ENCODE measurements at regions not wholly inside any gene's neighbourhood (a gene's known extent, or its start where the extent isn't known, plus 50 kb on each side); places are given as distances from the start of the nearest gene placed in this dataset.

- intact Hi-C loops (cut with DNase I) = no loop called here
- peaks cover 19% of the 10 kb centered on the region for H3K4me1 ChIP-seq
- DNase-seq = no peak
Measured at GRCh38 chr1:8165595-8166360, 139.7 kb upstream of the ERRFI1 start.

GRCh38 chr1:8164670-8165069 lies 138.6 kb upstream of the ERRFI1 start:
- DNase-seq = no peak
- Histone ChIP-seq H3K36me3 (no peaks in the 10 kb centered on the region), H3K4me3 (no peak overlapping the region), H3K27ac (no peak overlapping the region), H3K4me1 (peaks cover 11% of the 10 kb centered on the region), H3K9me3 (no peaks in the 10 kb centered on the region), H3K27me3 (no peaks in the 10 kb centered on the region)
- intact Hi-C loops (cut with DNase I) = no loop called here
- no peak for ATAC-seq
- no peak for TF ChIP-seq CTCF (IDR thresholded peaks at IDR 0.05)

More at GRCh38 chr1:8165595-8166360, 139.7 kb upstream of the ERRFI1 start:
- no peak overlapping the region for H3K4me3 ChIP-seq
- H3K27ac ChIP-seq = no peak overlapping the region
- no peaks in the 10 kb centered on the region for H3K36me3 ChIP-seq
- H3K9me3 ChIP-seq = no peaks in the 10 kb centered on the region
- H3K27me3 ChIP-seq = no peaks in the 10 kb centered on the region
- ATAC-seq = no peak
- no peak for TF ChIP-seq CTCF (IDR thresholded peaks at IDR 0.05)

- no peaks in the 10 kb centered on the region for H3K36me3 ChIP-seq
- H3K27me3 ChIP-seq = no peaks in the 10 kb centered on the region
- no peak for DNase-seq
- intact Hi-C loops (cut with DNase I) = no loop called here
- no peak overlapping the region for H3K4me3 ChIP-seq
- peaks cover 3% of the 10 kb centered on the region for H3K4me1 ChIP-seq
- TF ChIP-seq CTCF (IDR thresholded peaks at IDR 0.05) = no peak
- no peak overlapping the region for H3K27ac ChIP-seq
- ATAC-seq = no peak
- no peaks in the 10 kb centered on the region for H3K9me3 ChIP-seq
Measured at GRCh38 chr1:8163039-8163438, 136.9 kb upstream of the ERRFI1 start.

- ATAC-seq = no peak
- H3K36me3 ChIP-seq = no peaks in the 10 kb centered on the region
- H3K4me1 ChIP-seq = peaks cover 3% of the 10 kb centered on the region
- no peak overlapping the region for H3K4me3 ChIP-seq
- no peaks in the 10 kb centered on the region for H3K27me3 ChIP-seq
- DNase-seq = no peak
- no peak for TF ChIP-seq CTCF (IDR thresholded peaks at IDR 0.05)
- intact Hi-C loops (cut with DNase I) = no loop called here
- H3K9me3 ChIP-seq = no peaks in the 10 kb centered on the region
- H3K27ac ChIP-seq = no peak overlapping the region
Measured at GRCh38 chr1:8162168-8162567, 136.1 kb upstream of the ERRFI1 start.

GRCh38 chr1:8161546-8162105 lies 135.5 kb upstream of the ERRFI1 start:
- no peak overlapping the region for H3K4me3 ChIP-seq
- no peaks in the 10 kb centered on the region for H3K36me3 ChIP-seq
- no peaks in the 10 kb centered on the region for H3K9me3 ChIP-seq
- ATAC-seq (no peak), DNase-seq (no peak)
- no peak overlapping the region for H3K27ac ChIP-seq
- H3K27me3 ChIP-seq = no peaks in the 10 kb centered on the region
- intact Hi-C loops (cut with DNase I) = no loop called here
- peaks cover 3% of the 10 kb centered on the region for H3K4me1 ChIP-seq
- no peak for TF ChIP-seq CTCF (IDR thresholded peaks at IDR 0.05)
